PFSK-1 (cell line): ENCODE measurements at regions not wholly inside any gene's neighbourhood (a gene's known extent, or its start where the extent isn't known, plus 50 kb on each side); places are given as distances from the start of the nearest gene placed in this dataset.

Source experiments
- FOXP2 ChIP-seq: optimal IDR thresholded peaks from 2 replicates; pipeline ENCODE3; 2011; ENCODE audit warnings: borderline replicate concordance, control low read depth, inconsistent platforms; ENCODE audit not compliant: insufficient read depth; ENCODE audit errors: extremely low read length, extremely low read depth
- POLR2AphosphoS5 ChIP-seq: IDR thresholded peaks from 2 replicates; pipeline ENCODE4 v1.6.1; 2012; ENCODE audit warnings: low read depth, mild to moderate bottlenecking, control low read depth, low read length, moderate library complexity
- SIN3A ChIP-seq: IDR thresholded peaks from 2 replicates; pipeline ENCODE4 v1.6.1; 2012; ENCODE audit warnings: mild to moderate bottlenecking, low read length, moderate library complexity, borderline replicate concordance; ENCODE audit not compliant: insufficient read depth
- TAF1 ChIP-seq: IDR thresholded peaks from 2 replicates; pipeline ENCODE4 v1.6.1; 2012; ENCODE audit warnings: low read length, control low read depth, borderline replicate concordance; ENCODE audit not compliant: insufficient read depth
- TF ChIP-seq, protein P1 (sequence below), 2 experiments: IDR thresholded peaks; 2 replicates each; pipeline versions ENCODE4 v1.6.1 to v1.8.0; 2011 to 2012; ENCODE audit warnings: low read depth in 2 of 2, low read length in 2 of 2, control low read depth in 1 of 2, inconsistent platforms in 1 of 2, mild to moderate bottlenecking in 1 of 2, moderate library complexity in 1 of 2; ENCODE audit not compliant: insufficient read depth in 1 of 2

DNA sequence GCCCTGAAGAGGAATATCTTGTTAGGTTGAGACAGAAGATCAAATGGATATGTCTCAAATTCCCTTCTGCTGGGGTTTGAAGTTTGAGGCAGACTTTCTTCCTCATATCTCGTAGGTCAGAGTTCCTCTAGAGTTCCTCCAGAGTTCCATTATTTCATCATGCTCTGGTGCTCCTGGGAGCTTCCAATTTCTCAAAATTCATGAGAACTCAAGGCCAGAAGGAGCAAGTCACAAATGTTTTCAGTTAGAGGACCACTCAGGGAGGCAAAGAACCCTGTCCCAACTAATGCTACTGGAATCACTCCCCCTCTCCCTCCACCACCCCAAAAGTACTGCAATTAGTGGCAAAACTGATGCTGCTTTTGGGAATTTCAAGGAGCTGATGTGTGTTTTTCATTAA, 115.7 kb upstream of the RBMS1 start:
- no peak for TF ChIP-seq SIN3A
- no peak for TF ChIP-seq POLR2AphosphoS5
- TF ChIP-seq, protein P1, sequence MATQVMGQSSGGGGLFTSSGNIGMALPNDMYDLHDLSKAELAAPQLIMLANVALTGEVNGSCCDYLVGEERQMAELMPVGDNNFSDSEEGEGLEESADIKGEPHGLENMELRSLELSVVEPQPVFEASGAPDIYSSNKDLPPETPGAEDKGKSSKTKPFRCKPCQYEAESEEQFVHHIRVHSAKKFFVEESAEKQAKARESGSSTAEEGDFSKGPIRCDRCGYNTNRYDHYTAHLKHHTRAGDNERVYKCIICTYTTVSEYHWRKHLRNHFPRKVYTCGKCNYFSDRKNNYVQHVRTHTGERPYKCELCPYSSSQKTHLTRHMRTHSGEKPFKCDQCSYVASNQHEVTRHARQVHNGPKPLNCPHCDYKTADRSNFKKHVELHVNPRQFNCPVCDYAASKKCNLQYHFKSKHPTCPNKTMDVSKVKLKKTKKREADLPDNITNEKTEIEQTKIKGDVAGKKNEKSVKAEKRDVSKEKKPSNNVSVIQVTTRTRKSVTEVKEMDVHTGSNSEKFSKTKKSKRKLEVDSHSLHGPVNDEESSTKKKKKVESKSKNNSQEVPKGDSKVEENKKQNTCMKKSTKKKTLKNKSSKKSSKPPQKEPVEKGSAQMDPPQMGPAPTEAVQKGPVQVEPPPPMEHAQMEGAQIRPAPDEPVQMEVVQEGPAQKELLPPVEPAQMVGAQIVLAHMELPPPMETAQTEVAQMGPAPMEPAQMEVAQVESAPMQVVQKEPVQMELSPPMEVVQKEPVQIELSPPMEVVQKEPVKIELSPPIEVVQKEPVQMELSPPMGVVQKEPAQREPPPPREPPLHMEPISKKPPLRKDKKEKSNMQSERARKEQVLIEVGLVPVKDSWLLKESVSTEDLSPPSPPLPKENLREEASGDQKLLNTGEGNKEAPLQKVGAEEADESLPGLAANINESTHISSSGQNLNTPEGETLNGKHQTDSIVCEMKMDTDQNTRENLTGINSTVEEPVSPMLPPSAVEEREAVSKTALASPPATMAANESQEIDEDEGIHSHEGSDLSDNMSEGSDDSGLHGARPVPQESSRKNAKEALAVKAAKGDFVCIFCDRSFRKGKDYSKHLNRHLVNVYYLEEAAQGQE (IDR thresholded peaks at IDR 0.05; ENCODE audit: insufficient read depth in 1 of 2, low read depth in 2 of 2, low read length in 2 of 2) = no peak
- TF ChIP-seq TAF1 = no peak
- no peak for TF ChIP-seq FOXP2

DNA sequence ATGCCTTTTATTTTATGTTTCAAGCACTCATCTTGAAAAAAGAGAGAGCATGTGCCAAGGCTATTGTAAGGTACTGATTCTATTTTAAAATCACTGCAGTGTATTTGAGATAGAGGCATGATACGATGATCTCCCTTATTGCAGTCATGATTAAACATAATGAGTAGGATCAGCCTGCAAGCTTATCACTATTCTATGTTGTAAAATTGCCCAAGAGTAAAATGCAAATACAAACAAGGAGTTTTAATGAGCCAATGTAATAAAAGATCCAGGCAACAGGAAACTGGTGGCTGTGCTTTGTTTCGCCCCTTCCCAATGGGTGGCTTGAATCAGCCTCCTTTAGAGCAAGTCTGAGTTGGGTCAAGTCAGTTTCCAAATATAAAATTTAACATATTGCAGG, 116.4 kb upstream of the RBMS1 start:
- TF ChIP-seq, protein P1 (IDR thresholded peaks at IDR 0.05; ENCODE audit: insufficient read depth in 1 of 2, low read depth in 2 of 2, low read length in 2 of 2) = no peak
- TF ChIP-seq TAF1 (no peak), SIN3A (no peak), POLR2AphosphoS5 (no peak), FOXP2 (no peak)

DNA sequence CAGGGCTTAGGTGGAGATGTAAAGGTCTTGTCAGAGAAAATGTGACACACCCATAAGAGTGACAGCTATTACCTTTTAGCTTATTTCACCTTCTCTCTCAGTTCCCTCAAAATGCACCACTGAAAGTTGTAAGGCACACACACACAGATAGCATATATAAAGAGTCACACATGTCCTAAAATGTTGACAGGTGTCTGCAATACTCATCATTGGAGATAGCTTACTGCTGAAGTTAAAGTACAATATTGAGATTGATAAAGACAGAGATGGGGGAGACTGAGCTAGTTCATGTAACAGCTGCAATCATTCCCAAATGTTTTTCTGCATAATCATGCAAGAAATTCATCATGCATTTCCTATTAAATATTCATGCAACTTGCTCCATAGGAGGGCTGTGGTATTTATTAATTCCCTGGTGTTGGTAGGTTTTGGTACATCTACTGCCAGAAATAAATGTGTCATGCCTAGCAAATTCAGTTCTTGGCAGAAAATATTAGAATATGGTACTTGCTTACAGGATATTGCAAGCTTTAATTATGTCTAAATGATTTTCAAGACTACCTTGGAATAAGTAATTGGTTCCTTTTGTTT, 118.8 kb upstream of the RBMS1 start:
- TF ChIP-seq, protein P1 (IDR thresholded peaks at IDR 0.05; ENCODE audit: insufficient read depth in 1 of 2, low read depth in 2 of 2, low read length in 2 of 2) = no peak
- TF ChIP-seq FOXP2 (no peak), TAF1 (no peak), POLR2AphosphoS5 (no peak), SIN3A (no peak)

DNA sequence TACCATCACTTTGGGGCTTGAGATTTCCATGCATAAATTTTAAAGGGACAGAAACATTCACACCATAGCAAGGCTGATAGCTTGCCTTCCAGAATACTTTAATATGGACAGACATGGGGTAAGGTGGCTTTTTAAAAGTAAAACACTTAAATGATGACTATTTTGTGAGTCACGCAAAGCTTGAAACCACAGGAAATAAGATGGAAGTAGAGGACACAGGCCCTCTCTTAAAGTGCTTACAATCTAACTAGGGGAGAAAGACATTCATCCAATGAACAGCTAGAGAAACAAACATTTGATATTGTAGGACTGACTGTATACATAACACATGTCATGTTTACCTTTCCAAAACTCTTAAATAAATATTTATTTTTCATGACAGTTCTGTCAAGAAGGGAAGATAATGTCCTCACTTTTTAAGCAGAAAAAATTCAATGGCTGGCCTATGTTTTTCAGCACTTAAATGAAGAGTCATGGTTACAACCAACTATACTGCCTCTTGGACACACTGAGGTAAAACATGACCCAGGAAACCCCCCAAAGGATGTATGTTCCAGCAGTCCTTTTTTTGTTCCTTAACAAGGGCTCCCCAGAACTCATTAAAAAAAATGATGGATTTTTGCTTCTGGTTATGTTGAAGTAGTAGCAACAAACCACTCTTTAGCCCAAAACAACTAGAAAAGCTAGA, 120.0 kb upstream of the RBMS1 start:
- TF ChIP-seq TAF1 (no peak), FOXP2 (no peak), POLR2AphosphoS5 (no peak), SIN3A (no peak)
- TF ChIP-seq, protein P1 (IDR thresholded peaks at IDR 0.05; ENCODE audit: insufficient read depth in 1 of 2, low read depth in 2 of 2, low read length in 2 of 2) = no peak
